GM12874 (cell line): ENCODE measurements at regions not wholly inside any gene's neighbourhood (a gene's known extent, or its start where the extent isn't known, plus 50 kb on each side); places are given as distances from the start of the nearest gene placed in this dataset.

ENCODE experiments used
- CTCF ChIP-seq: IDR thresholded peaks from 2 replicates; pipeline ENCODE4 v1.5.1; 2011; ENCODE audit warnings: low read depth, mild to moderate bottlenecking, control low read depth, low read length, moderate library complexity; ENCODE audit not compliant: insufficient read depth

- TF ChIP-seq CTCF: no peak
These were observed 133.7 kb downstream of the S1PR1 start for GRCh38 chr1:101370488-101370887.

- no peak for TF ChIP-seq CTCF
These were observed 134.4 kb downstream of the S1PR1 start for GRCh38 chr1:101371259-101371658.

GRCh38 chr1:101373570-101373969, 136.8 kb downstream of the S1PR1 start:
- TF ChIP-seq CTCF: no peak

- TF ChIP-seq CTCF: no peak
These were observed 139.6 kb downstream of the S1PR1 start for GRCh38 chr1:101376121-101377083.

- no peak for TF ChIP-seq CTCF
These were observed 140.4 kb downstream of the S1PR1 start for GRCh38 chr1:101377084-101377835.

- no peak for TF ChIP-seq CTCF
These were observed 142.2 kb downstream of the S1PR1 start for GRCh38 chr1:101379037-101379436.

GRCh38 chr1:101379950-101380349, 143.1 kb downstream of the S1PR1 start:
- TF ChIP-seq CTCF: no peak
